HG03575 (cell line): ENCODE measurements at regions not wholly inside any gene's neighbourhood (a gene's known extent, or its start where the extent isn't known, plus 50 kb on each side); places are given as distances from the start of the nearest gene placed in this dataset.

Experiments used
- ATAC-seq: cut with Tn5 transposase; IDR thresholded peaks from one replicate; pipeline ENCODE4 v1.9.1; 2021; ENCODE audit not compliant: unreplicated experiment, insufficient number of reproducible peaks, low FRiP score; ENCODE audit errors: extremely low read depth

- peak; percentile 99 for ATAC-seq
Measured at GRCh38 chr12:98274430-98275130, 240.8 kb upstream of the TMPO start.

- peak; percentile 16 for ATAC-seq
Measured at GRCh38 chr12:98275131-98275475, 240.3 kb upstream of the TMPO start.

GRCh38 chr12:98280152-98280551 is 235.2 kb upstream of the TMPO start:
- no peak for ATAC-seq

GRCh38 chr12:98280621-98281020 is 234.8 kb upstream of the TMPO start:
- no peak for ATAC-seq

- no peak for ATAC-seq
Measured at GRCh38 chr12:98291828-98292227, 223.6 kb upstream of the TMPO start.

GRCh38 chr12:98294051-98294805 is 221.2 kb upstream of the TMPO start:
- ATAC-seq = no peak

GRCh38 chr12:98295681-98296080 is 219.7 kb upstream of the TMPO start:
- ATAC-seq = no peak

GRCh38 chr12:98296462-98297079 is 218.8 kb upstream of the TMPO start:
- no peak for ATAC-seq

GRCh38 chr12:98297538-98297937 is 217.9 kb upstream of the TMPO start:
- ATAC-seq = no peak

- ATAC-seq = no peak
Measured at GRCh38 chr12:98308141-98308540, 207.2 kb upstream of the TMPO start.

- no peak for ATAC-seq
Measured at GRCh38 chr12:98317939-98318899, 197.2 kb upstream of the TMPO start.

- ATAC-seq = no peak
Measured at GRCh38 chr12:98319716-98320425, 195.5 kb upstream of the TMPO start.

GRCh38 chr12:98325003-98325402 is 190.4 kb upstream of the TMPO start:
- ATAC-seq = no peak

GRCh38 chr12:98328467-98328866 is 186.9 kb upstream of the TMPO start:
- ATAC-seq = no peak

GRCh38 chr12:98329589-98329988 is 185.8 kb upstream of the TMPO start:
- ATAC-seq = no peak

- ATAC-seq = no peak
Measured at GRCh38 chr12:98332642-98333041, 182.7 kb upstream of the TMPO start.

GRCh38 chr12:98334768-98335167 is 180.6 kb upstream of the TMPO start:
- no peak for ATAC-seq

- no peak for ATAC-seq
Measured at GRCh38 chr12:98341026-98341425, 174.4 kb upstream of the TMPO start.

GRCh38 chr12:98341732-98342131 is 173.7 kb upstream of the TMPO start:
- no peak for ATAC-seq
